K562 (cell line): ENCODE measurements at regions not wholly inside any gene's neighbourhood (a gene's known extent, or its start where the extent isn't known, plus 50 kb on each side); places are given as distances from the start of the nearest gene placed in this dataset.

ENCODE experiments used
- ATAC-seq: fragments of 200-7000 bp; cut with Tn5 transposase; 3 replicates; pipeline ENCODE4 v1.9.1; 2020; ENCODE audit warnings: moderate library complexity
- BruUV-seq: library from RNA; stranded (reverse); fragments of 400-500 nt; replicated peaks from 2 replicates; lab custom pipeline; 2021; lab: Mats Ljungman, UMichigan
- CTCF ChIA-PET: fragments of 300-600 bp; formaldehyde crosslinking; extraction: SDS; loops from one replicate; lab custom pipeline; 2021; ENCODE audit warnings: low intra/inter-chr PET ratio; lab: Yijun Ruan, JAX
- POLR2A ChIA-PET: fragments of 300-600, 350-650 bp; sonication (Branson Sonifier 250); formaldehyde crosslinking; extraction: SDS; loops from one replicate; lab custom pipeline; 2021; ENCODE audit warnings: antibody characterized with exemption, inconsistent platforms; lab: Yijun Ruan, JAX
- DNase-seq, 4 experiments: peaks; one replicate each; pipeline versions ENCODE4 v3.0.0 to v3.0.0-alpha.2; 2011 to 2018; ENCODE audit warnings: low spot score in 3 of 4, mixed read lengths in 3 of 4; ENCODE audit errors: extremely low read depth in 1 of 4
- FAIRE-seq: peaks from 2 replicates; lab custom pipeline; 2011; peaks lifted over from hg19 to GRCh38; lab: Jason Lieb, UNC
- H2AFZ ChIP-seq: 2 replicates; pipeline ENCODE4 v1.6.0; 2011; ENCODE audit warnings: low read depth, low read length, control low read depth, inconsistent platforms
- H3K27ac ChIP-seq: fragments of 200-600 bp; 3 replicates; pipeline ENCODE4 v1.8.0; 2011; ENCODE audit warnings: low read depth, mild to moderate bottlenecking, control low read depth, inconsistent platforms, low read length, moderate library complexity, mixed read lengths; ENCODE audit errors: extremely low read depth
- H3K27me3 ChIP-seq, 2 experiments: fragments of 300-600 bp in 1 of 2; 2 replicates in 1 of 2; 3 replicates in 1 of 2; pipeline versions ENCODE4 v1.6.0 to v1.8.0; 2011; ENCODE audit warnings: inconsistent platforms in 2 of 2, low read length in 2 of 2, mild to moderate bottlenecking in 1 of 2, mixed read lengths in 1 of 2, moderate library complexity in 1 of 2; ENCODE audit not compliant: control insufficient read depth in 2 of 2, insufficient read depth in 2 of 2
- H3K36me3 ChIP-seq: fragments of 300-600 bp; 3 replicates; pipeline ENCODE4 v1.8.0; 2011; ENCODE audit warnings: mild to moderate bottlenecking, low read length, inconsistent platforms; ENCODE audit not compliant: control insufficient read depth, insufficient read depth
- H3K4me1 ChIP-seq, 2 experiments: fragments of 200-600 bp in 1 of 2; replicated peaks in 1 of 2; 2 replicates in 1 of 2; 3 replicates in 1 of 2; pipeline versions ENCODE4 v1.5.1 to v1.8.0; 2011; ENCODE audit warnings: inconsistent platforms in 2 of 2, low read length in 2 of 2, mild to moderate bottlenecking in 1 of 2, mixed read lengths in 1 of 2, moderate library complexity in 1 of 2; ENCODE audit not compliant: control insufficient read depth in 2 of 2, insufficient read depth in 2 of 2
- H3K4me2 ChIP-seq: 2 replicates; pipeline ENCODE4 v1.6.1; 2011; ENCODE audit warnings: low read length, control low read depth, inconsistent platforms, mixed read lengths; ENCODE audit not compliant: insufficient read depth
- H3K4me3 ChIP-seq: fragments of 200-600 bp; sonication (generic), shearing (Covaris generic); 2 replicates; pipeline ENCODE4 v1.5.1; 2016; ENCODE audit warnings: control low read depth, inconsistent platforms
- H3K79me2 ChIP-seq: fragments of 200-600 bp; 3 replicates; pipeline ENCODE4 v1.8.0; 2011; ENCODE audit warnings: low read length, inconsistent platforms; ENCODE audit not compliant: control insufficient read depth, insufficient read depth
- H3K9ac ChIP-seq, 2 experiments: 2 replicates each; pipeline versions ENCODE4 v1.6.0 to v1.6.1; 2011; ENCODE audit warnings: low read depth in 2 of 2, low read length in 2 of 2, control low read depth in 1 of 2, inconsistent platforms in 1 of 2, mild to moderate bottlenecking in 1 of 2, mixed read lengths in 1 of 2; ENCODE audit not compliant: insufficient read depth in 1 of 2
- H3K9me1 ChIP-seq: one replicate; pipeline ENCODE4 v1.6.0; 2011; ENCODE audit warnings: inconsistent platforms, mild to moderate bottlenecking, low read length, moderate library complexity; ENCODE audit not compliant: control insufficient read depth, insufficient read depth
- H3K9me3 ChIP-seq: replicated peaks from 2 replicates; pipeline ENCODE4 v1.5.1; 2011; ENCODE audit warnings: low read depth, low read length, inconsistent platforms; ENCODE audit not compliant: control insufficient read depth, insufficient read depth
- H4K20me1 ChIP-seq: replicated peaks from 2 replicates; pipeline ENCODE4 v1.6.1; 2011; ENCODE audit warnings: low read length, inconsistent platforms, mixed read lengths; ENCODE audit not compliant: control insufficient read depth, insufficient read depth
- ATF4 ChIP-seq: fragments of 450-650 bp; formaldehyde crosslinking; IDR thresholded peaks from 2 replicates; pipeline ENCODE4 v1.4.0; 2022; ENCODE audit warnings: mild to moderate bottlenecking, moderate library complexity
- BCL6 ChIP-seq: fragments of 250-450 bp; sonication (Bioruptor Pico); IDR thresholded peaks from 2 replicates; pipeline ENCODE4 v1.4.0; 2020
- E2F3 ChIP-seq: fragments of 250-450 bp; sonication (Bioruptor Pico); IDR thresholded peaks from 2 replicates; pipeline ENCODE4 v1.4.0; 2020; ENCODE audit warnings: mild to moderate bottlenecking
- EGR1 ChIP-seq: fragments of 450-650 bp; conservative IDR thresholded peaks from 2 replicates; pipeline ENCODE4 v1.6.1; 2017; ENCODE audit warnings: mild to moderate bottlenecking
- HDAC2 ChIP-seq: fragments of 450-650 bp; IDR thresholded peaks from 2 replicates; pipeline ENCODE4 v1.6.1; 2016; ENCODE audit warnings: mild to moderate bottlenecking
- LEF1 ChIP-seq: fragments of 450-650 bp; IDR thresholded peaks from 2 replicates; pipeline ENCODE4 v1.6.1; 2016; ENCODE audit warnings: mild to moderate bottlenecking
- PTBP1 ChIP-seq: fragments of 200-400 bp; formaldehyde crosslinking; IDR thresholded peaks from 2 replicates; pipeline ENCODE4 v1.6.1; 2017; ENCODE audit warnings: low read depth, low read length
- ZNF134 ChIP-seq: fragments of 250-450 bp; sonication (Bioruptor Pico); conservative IDR thresholded peaks from 2 replicates; pipeline ENCODE4 v1.4.0; 2020
- ZNF140 ChIP-seq: fragments of 250-450 bp; sonication (Bioruptor Pico); IDR thresholded peaks from 2 replicates; pipeline ENCODE4 v1.8.0; 2021; ENCODE audit warnings: moderate library complexity, mild to moderate bottlenecking, inconsistent platforms
- ZNF589 ChIP-seq: fragments of 200-800 bp; sonication (Bioruptor generic); IDR thresholded peaks from 2 replicates; pipeline ENCODE4 v1.6.1; 2016; ENCODE audit warnings: low read depth, missing genetic modification characterization, missing compliant biosample characterization
- ZNF75A ChIP-seq: fragments of 450-650 bp; formaldehyde crosslinking; IDR thresholded peaks from 2 replicates; pipeline ENCODE4 v1.4.0; 2020; ENCODE audit warnings: mild to moderate bottlenecking
- ZNF77 ChIP-seq: fragments of 250-450 bp; sonication (Bioruptor Pico); IDR thresholded peaks from 2 replicates; pipeline ENCODE4 v1.5.0; 2020
- WGBS: fragments of 100-300 bp; shearing (Covaris generic); methylation state at CpG from one replicate; pipeline ENCODE4 v1.1.6; 2016; ENCODE audit warnings: low coverage, mixed read lengths; ENCODE audit not compliant: insufficient coverage; ENCODE audit errors: missing lambda C conversion rate; 5-methylcytosine and 5-hydroxymethylcytosine counted together
- in situ Hi-C: fragments of 300-500 bp; cut with MboI; formaldehyde crosslinking; loops from 4 replicates; pipeline ENCODE4 v1.15.0; 2018; ENCODE audit warnings: inconsistent platforms, mixed read lengths
- intact Hi-C: fragments of 100-400 bp; cut with micrococcal nuclease; formaldehyde crosslinking; loops from 2 replicates; pipeline ENCODE4 v1.14.2; 2022
- TF ChIP-seq, protein P1 (sequence below): fragments of 450-650 bp; IDR thresholded peaks from 2 replicates; pipeline ENCODE4 v1.6.1; 2016; ENCODE audit warnings: missing biosample characterization, missing genetic modification characterization

- POLR2A ChIA-PET = no interaction called here
- H3K79me2 ChIP-seq = no peaks in the 10 kb centered on the region
- H3K27me3 ChIP-seq = no peaks in the 10 kb centered on the region
- H3K4me3 ChIP-seq = no peak overlapping the region
- CTCF ChIA-PET = no interaction called here
- no peak for DNase-seq
- H3K4me2 ChIP-seq = no peak overlapping the region
- TF ChIP-seq ZNF134 (CRISPR knock-in tag) (no peak), ZNF589 (CRISPR knock-in tag) (no peak), ZNF75A (CRISPR knock-in tag) (no peak), BCL6 (no peak), PTBP1 (no peak), HDAC2 (no peak)
- TF ChIP-seq, protein P1, sequence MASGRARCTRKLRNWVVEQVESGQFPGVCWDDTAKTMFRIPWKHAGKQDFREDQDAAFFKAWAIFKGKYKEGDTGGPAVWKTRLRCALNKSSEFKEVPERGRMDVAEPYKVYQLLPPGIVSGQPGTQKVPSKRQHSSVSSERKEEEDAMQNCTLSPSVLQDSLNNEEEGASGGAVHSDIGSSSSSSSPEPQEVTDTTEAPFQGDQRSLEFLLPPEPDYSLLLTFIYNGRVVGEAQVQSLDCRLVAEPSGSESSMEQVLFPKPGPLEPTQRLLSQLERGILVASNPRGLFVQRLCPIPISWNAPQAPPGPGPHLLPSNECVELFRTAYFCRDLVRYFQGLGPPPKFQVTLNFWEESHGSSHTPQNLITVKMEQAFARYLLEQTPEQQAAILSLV (tag) = no peak
- no peaks in the 10 kb centered on the region for H3K9me3 ChIP-seq
- H3K9me1 ChIP-seq = no peaks in the 10 kb centered on the region
- in situ Hi-C loops = no loop called here
- H3K4me1 ChIP-seq = no peaks in the 10 kb centered on the region
- no peak overlapping the region for H3K27ac ChIP-seq
- no peak for FAIRE-seq
- ATAC-seq = no peak
- no peak overlapping the region for H3K9ac ChIP-seq
- no TSS peak for BruUV-seq
- H3K36me3 ChIP-seq = no peaks in the 10 kb centered on the region
- 2% methylated on average over 4 of the region's 4 CpGs for WGBS
- H2AFZ ChIP-seq = no peak overlapping the region
- no peaks in the 10 kb centered on the region for H4K20me1 ChIP-seq
- intact Hi-C loops = no loop called here
These were observed 556.1 kb upstream of the TENM3 start for GRCh38 chr4:181687116-181687515.

DNA sequence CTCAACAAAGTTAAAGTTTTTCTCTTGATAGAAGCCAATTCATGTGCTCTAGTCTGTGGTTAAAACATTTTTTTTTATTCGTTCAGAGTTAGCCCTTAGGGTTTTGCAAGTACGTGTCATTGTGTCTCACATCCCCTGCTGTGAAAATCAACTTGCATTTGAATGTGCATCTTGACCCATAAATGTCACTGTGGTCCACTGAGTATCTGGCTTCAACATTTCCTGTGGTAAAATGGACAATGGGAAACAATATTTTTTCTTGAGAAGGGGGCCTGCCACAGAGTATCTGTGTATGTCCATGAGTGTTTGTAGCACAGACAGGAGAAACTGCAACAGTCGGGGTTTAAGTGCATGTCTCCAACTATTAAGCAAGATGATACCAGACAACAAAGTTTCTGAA, 554.8 kb upstream of the TENM3 start:
- TF ChIP-seq ZNF77 (CRISPR knock-in tag) = no peak
- no peak for TF ChIP-seq ZNF589 (CRISPR knock-in tag)
- no peak for TF ChIP-seq EGR1
- TF ChIP-seq ATF4 (CRISPR knock-in tag) = no peak
- no peak for TF ChIP-seq ZNF140 (CRISPR knock-in tag)
- TF ChIP-seq LEF1 = no peak
- TF ChIP-seq E2F3 (CRISPR knock-in tag) = no peak
- FAIRE-seq (no peak), ATAC-seq (no peak), DNase-seq (no peak)
- no peak overlapping the region for H3K9ac ChIP-seq
- WGBS = 0% methylated on average over 3 of the region's 3 CpGs
- H3K79me2 ChIP-seq = no peaks in the 10 kb centered on the region
- H3K36me3 ChIP-seq = no peaks in the 10 kb centered on the region
- in situ Hi-C loops = no loop called here
- H3K4me3 ChIP-seq = no peak overlapping the region
- POLR2A ChIA-PET = no interaction called here
- H3K4me1 ChIP-seq = no peaks in the 10 kb centered on the region
- intact Hi-C loops = no loop called here
- CTCF ChIA-PET = no interaction called here
- no peak overlapping the region for H3K4me2 ChIP-seq
- no peaks in the 10 kb centered on the region for H3K9me3 ChIP-seq
- no peaks in the 10 kb centered on the region for H4K20me1 ChIP-seq
- H3K9me1 ChIP-seq = no peaks in the 10 kb centered on the region
- H3K27me3 ChIP-seq = no peaks in the 10 kb centered on the region
- no TSS peak for BruUV-seq
- no peak overlapping the region for H3K27ac ChIP-seq
- no peak overlapping the region for H2AFZ ChIP-seq
